ENCODE measurements at regions not wholly inside any gene's neighbourhood (a gene's known extent, or its start where the extent isn't known, plus 50 kb on each side); places are given as distances from the start of the nearest gene placed in this dataset.
A peak's percentile ranks its signal among the peaks of the same experiment; 100 is the strongest.

DNA sequence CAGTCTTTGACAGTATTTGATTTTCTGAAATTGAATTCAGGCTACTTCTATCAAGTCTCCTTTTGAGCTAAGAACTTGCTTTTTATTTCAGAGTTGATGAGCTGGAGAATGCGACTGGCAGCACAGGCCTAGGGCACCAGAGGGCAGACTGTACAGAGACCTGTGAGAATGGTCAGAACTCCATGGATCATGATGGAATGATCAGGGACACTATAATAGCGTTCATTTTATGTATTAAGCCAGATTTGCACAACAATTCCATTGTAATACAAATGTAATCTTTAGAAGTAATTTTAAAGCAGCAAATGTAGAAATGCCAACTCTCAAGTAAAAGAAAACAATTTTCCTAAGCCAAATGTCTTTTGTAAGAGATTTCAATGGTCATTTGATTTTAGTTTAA is 902.4 kb downstream of the NR2F1-AS1 start:
- TF ChIP-seq, protein P1, sequence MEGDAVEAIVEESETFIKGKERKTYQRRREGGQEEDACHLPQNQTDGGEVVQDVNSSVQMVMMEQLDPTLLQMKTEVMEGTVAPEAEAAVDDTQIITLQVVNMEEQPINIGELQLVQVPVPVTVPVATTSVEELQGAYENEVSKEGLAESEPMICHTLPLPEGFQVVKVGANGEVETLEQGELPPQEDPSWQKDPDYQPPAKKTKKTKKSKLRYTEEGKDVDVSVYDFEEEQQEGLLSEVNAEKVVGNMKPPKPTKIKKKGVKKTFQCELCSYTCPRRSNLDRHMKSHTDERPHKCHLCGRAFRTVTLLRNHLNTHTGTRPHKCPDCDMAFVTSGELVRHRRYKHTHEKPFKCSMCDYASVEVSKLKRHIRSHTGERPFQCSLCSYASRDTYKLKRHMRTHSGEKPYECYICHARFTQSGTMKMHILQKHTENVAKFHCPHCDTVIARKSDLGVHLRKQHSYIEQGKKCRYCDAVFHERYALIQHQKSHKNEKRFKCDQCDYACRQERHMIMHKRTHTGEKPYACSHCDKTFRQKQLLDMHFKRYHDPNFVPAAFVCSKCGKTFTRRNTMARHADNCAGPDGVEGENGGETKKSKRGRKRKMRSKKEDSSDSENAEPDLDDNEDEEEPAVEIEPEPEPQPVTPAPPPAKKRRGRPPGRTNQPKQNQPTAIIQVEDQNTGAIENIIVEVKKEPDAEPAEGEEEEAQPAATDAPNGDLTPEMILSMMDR (IDR thresholded peaks at IDR 0.05) = peak in 2 of 9 donors; percentile 5 to 13
- Histone ChIP-seq H3K4me1 (no peaks in the 10 kb centered on the region), H3K4me3 (no peak overlapping the region), H3K27me3 (no peaks in the 10 kb centered on the region), H3K9me3 (no peaks in the 10 kb centered on the region), H3K36me3 (no peaks in the 10 kb centered on the region), H3K27ac (no peak overlapping the region)
- WGBS, 2 donors = 74 to 78% methylated on average over 2 of the region's 2 CpGs
- DNase-seq (no peak), ATAC-seq (no peak)
- intact Hi-C loops (cut with DNase I) = no loop called here

DNA sequence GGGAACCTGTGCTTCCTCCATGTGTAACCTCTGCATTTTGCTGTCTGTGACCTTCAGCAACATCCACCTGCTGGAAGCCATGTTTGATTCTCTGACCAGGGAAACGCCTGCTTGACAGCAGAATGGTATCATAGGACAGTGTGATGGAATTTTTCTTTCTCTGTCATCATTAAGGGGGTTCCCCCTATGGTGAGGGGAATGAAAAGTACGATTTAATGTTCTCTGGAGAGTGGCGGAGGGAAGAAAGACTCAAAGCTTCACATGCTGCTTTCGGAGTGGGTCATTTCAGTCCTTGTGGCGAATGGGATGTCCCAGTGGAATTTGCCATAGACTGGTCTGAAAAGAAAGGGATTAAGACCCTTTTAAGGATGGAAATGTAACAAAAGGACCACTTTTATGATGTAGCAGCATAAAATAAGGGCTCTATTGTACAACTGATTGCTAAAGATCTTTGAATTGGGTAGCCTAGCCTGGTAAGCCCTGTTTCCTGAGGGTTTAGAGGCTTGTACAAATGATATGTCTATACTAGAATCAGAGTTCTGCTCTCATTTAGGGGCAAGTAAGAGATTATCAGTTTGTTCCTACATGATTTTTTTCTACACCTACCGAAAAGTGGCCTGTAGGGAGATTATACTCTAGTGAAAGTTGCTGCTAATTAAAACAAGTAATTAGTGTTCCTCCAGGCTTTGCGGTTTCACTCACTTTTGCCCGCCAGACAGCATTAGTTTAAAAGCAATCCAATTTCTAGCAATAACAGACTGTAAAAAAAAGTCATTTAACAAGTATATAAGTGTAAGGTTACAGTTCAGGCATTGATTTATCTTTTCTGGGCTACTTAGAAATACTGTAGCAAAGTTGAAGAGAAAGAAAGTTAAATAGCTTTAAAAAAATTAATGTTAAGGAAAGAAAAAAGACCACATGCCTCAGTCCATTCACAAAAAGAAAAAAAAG is 904.5 kb downstream of the NR2F1-AS1 start:
- H3K4me1 ChIP-seq = no peaks in the 10 kb centered on the region
- TF ChIP-seq, protein P1 (IDR thresholded peaks at IDR 0.05) = no peak
- DNase-seq (no peak), ATAC-seq (no peak)
- H3K27ac ChIP-seq = no peak overlapping the region
- intact Hi-C loops (cut with DNase I) = no loop called here
- H3K27me3 ChIP-seq = no peaks in the 10 kb centered on the region
- no peaks in the 10 kb centered on the region for H3K9me3 ChIP-seq
- H3K36me3 ChIP-seq = no peaks in the 10 kb centered on the region
- 86 to 87% methylated on average over 8 of the region's 8 CpGs for WGBS, 2 donors
- no peak overlapping the region for H3K4me3 ChIP-seq

DNA sequence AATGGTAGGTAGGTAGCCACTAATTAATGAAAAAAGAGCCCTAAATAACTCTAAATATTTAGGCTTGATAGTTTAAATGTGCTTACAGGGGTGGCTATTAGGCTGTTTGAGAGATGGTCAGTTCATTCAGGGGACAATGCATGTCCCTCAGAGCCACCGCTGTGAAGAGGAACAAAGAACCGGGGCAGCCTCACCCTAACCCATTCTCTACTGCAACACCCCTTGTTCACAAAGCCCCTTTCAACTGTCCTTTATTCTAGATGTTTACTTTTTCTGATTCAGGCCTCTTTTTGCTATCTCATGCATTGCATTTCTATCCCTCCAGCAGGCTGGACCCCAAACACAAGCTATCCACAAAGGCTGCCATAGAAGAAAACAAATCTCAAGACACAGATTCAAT is 906.7 kb downstream of the NR2F1-AS1 start:
- DNase-seq = no peak
- no peak overlapping the region for H3K4me3 ChIP-seq
- WGBS, 2 donors = 89 to 92% methylated on average over 2 of the region's 2 CpGs
- no peak for ATAC-seq
- no peaks in the 10 kb centered on the region for H3K27me3 ChIP-seq
- no peaks in the 10 kb centered on the region for H3K36me3 ChIP-seq
- H3K9me3 ChIP-seq = no peaks in the 10 kb centered on the region
- H3K4me1 ChIP-seq = no peaks in the 10 kb centered on the region
- intact Hi-C loops (cut with DNase I) = no loop called here
- H3K27ac ChIP-seq = no peak overlapping the region
- TF ChIP-seq, protein P1 (IDR thresholded peaks at IDR 0.05) = no peak

DNA sequence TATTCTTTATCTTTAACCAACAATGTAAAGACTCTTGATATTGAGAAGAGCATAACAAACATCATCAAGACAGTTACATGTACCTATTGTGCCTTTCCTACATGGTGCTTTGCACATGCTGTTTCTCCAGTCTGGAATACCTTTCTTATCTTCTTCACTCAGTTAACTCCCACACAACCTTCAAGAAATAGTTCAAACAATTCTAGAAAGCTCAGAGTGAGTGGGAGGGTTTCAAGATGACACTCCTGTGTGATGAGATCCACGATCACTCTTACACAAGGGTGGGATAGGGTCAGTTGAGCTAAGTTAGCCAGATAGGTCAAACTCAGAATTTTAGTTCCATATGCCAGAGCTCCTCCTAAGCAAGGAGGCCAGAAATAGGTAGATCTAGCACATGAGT is 915.5 kb downstream of the NR2F1-AS1 start:
- ATAC-seq (no peak), DNase-seq (no peak)
- Histone ChIP-seq H3K9me3 (no peaks in the 10 kb centered on the region), H3K4me1 (no peaks in the 10 kb centered on the region), H3K36me3 (no peaks in the 10 kb centered on the region), H3K4me3 (no peak overlapping the region), H3K27ac (no peak overlapping the region), H3K27me3 (no peaks in the 10 kb centered on the region)
- intact Hi-C loops (cut with DNase I) = no loop called here
- TF ChIP-seq, protein P1 (IDR thresholded peaks at IDR 0.05) = no peak
- WGBS, 2 donors = 51 to 52% methylated on average over 1 of the region's 1 CpG

Data from heart right ventricle (tissue), 16 donors.